ENCODE measurements at regions not wholly inside any gene's neighbourhood (a gene's known extent, or its start where the extent isn't known, plus 50 kb on each side); places are given as distances from the start of the nearest gene placed in this dataset.

- DNase-seq (ENCODE audit: low read depth) = no peak
Observed at GRCh38 chr6:110033101-110033500, 55.0 kb downstream of the GPR6 start.

GRCh38 chr6:110033749-110034666, 55.9 kb downstream of the GPR6 start:
- DNase-seq (ENCODE audit: low read depth) = no peak

GRCh38 chr6:110034667-110035036, 56.5 kb downstream of the GPR6 start:
- DNase-seq (ENCODE audit: low read depth) = no peak

GRCh38 chr6:110035321-110035720, 57.2 kb downstream of the GPR6 start:
- no peak for DNase-seq (ENCODE audit: low read depth)

GRCh38 chr6:110036408-110037302, 58.5 kb downstream of the GPR6 start:
- no peak for DNase-seq (ENCODE audit: low read depth)

- no peak for DNase-seq (ENCODE audit: low read depth)
Observed at GRCh38 chr6:110037726-110038295, 59.7 kb downstream of the GPR6 start.

GRCh38 chr6:110039364-110039980, 61.4 kb downstream of the GPR6 start:
- peak; percentile 67 for DNase-seq (ENCODE audit: low read depth)

GRCh38 chr6:110039981-110040383, 61.9 kb downstream of the GPR6 start:
- DNase-seq (ENCODE audit: low read depth) = peak; percentile 5

- no peak for DNase-seq (ENCODE audit: low read depth)
Observed at GRCh38 chr6:110040716-110041115, 62.6 kb downstream of the GPR6 start.

GRCh38 chr6:110041126-110041525, 63.0 kb downstream of the GPR6 start:
- no peak for DNase-seq (ENCODE audit: low read depth)

GRCh38 chr6:110041830-110042229, 63.7 kb downstream of the GPR6 start:
- DNase-seq (ENCODE audit: low read depth) = no peak

GRCh38 chr6:110042670-110043296, 64.7 kb downstream of the GPR6 start:
- DNase-seq (ENCODE audit: low read depth) = no peak

GRCh38 chr6:110043366-110043994, 65.4 kb downstream of the GPR6 start:
- no peak for DNase-seq (ENCODE audit: low read depth)

GRCh38 chr6:110044096-110044495, 66.0 kb downstream of the GPR6 start:
- no peak for DNase-seq (ENCODE audit: low read depth)

- DNase-seq (ENCODE audit: low read depth) = no peak
Observed at GRCh38 chr6:110044622-110045021, 66.5 kb downstream of the GPR6 start.

- DNase-seq (ENCODE audit: low read depth) = no peak
Observed at GRCh38 chr6:110048221-110048875, 70.2 kb downstream of the GPR6 start.

GRCh38 chr6:110049696-110050439, 71.8 kb downstream of the GPR6 start:
- no peak for DNase-seq (ENCODE audit: low read depth)

Measured in stimulated activated CD8-positive, alpha-beta memory T cell treated with anti-CD3 and anti-CD28 coated beads, Interleukin-15, amount 100 ng/mL, for 1 hour (primary cell).